ENCODE measurements at regions not wholly inside any gene's neighbourhood (a gene's known extent, or its start where the extent isn't known, plus 50 kb on each side); places are given as distances from the start of the nearest gene placed in this dataset.

- no peak for TF ChIP-seq POLR2A (IDR thresholded peaks at IDR 0.05; ENCODE audit: low read length)
- TF ChIP-seq GATA1 (IDR thresholded peaks at IDR 0.05; ENCODE audit: low read depth, low read length), result no peak
Observed at GRCh38 chr1:50268049-50268448, 155.2 kb downstream of the DMRTA2 start.
